GM21786 (cell line): ENCODE measurements at regions not wholly inside any gene's neighbourhood (a gene's known extent, or its start where the extent isn't known, plus 50 kb on each side); places are given as distances from the start of the nearest gene placed in this dataset.
"Not testable (repeated sequence)": the region's sequence is repeated elsewhere in the genome, so short reads cannot be mapped to it uniquely, and the experiment has no call there.

Experiments
- ATAC-seq: cut with Tn5 transposase; IDR thresholded peaks from one replicate; pipeline ENCODE4 v1.9.1; 2021; ENCODE audit not compliant: unreplicated experiment

DNA sequence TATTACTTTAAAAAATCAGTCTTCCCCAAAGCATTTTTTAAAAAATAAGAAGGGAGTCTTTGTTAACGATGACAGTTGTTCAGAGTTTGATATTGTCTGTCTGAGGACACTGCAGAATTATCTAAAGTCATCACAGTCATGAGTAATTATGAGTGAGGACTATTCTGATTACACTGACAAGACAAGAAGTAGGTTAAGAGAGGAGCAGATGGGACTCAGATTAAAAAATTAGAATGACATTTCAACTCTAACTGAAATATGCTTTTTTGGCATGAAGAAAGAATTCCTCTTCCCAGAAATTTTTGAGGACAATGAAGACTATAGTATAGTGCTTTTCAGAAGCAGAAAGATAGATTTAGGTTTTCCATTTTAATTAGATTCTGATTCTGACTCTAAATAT lies 456.5 kb downstream of the EPHA7 start:
- no peak for ATAC-seq

DNA sequence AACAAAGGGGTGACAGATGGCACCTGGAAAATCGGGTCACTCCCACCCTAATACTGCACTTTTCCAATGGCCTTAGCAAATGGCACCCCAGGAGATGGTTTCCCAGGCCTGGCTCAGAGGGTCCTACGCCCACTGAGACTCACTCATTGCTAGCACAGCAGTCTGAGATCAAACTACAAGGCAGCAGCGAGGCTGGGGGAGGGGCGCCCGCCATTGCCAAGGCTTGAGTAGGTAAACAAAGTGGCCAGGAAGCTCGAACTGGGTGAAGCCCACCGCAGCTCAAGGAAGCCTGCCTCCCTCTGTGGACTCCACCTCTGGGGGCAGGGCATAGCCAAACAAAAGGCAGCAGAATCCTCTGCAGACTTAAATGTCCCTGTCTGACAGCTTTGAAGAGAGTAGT lies 467.2 kb downstream of the EPHA7 start:
- ATAC-seq = not testable (repeated sequence)

DNA sequence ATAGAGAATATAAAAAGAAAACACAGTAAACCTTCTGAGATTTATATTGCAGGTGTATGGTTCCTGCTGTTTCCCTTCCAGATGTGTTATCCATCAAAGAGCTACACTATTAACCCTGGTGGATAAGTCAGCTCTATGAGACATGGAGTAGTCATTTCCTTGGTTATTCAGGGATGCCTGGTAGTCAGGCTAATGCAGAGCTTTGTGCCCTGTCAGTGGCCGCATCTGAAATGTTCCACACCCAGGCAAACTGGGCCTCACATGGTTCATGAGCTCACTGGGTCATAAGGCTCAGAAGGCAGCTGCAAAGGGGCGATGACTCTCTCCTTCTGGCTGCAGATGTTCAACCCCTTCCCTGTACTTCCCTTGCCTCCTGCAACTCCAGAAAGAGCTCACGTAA lies 473.6 kb downstream of the EPHA7 start:
- ATAC-seq = no peak

GRCh38 chr6:92944132-92944531 lies 475.2 kb downstream of the EPHA7 start:
- ATAC-seq = no peak

GRCh38 chr6:92942549-92942948 lies 476.8 kb downstream of the EPHA7 start:
- ATAC-seq = no peak

DNA sequence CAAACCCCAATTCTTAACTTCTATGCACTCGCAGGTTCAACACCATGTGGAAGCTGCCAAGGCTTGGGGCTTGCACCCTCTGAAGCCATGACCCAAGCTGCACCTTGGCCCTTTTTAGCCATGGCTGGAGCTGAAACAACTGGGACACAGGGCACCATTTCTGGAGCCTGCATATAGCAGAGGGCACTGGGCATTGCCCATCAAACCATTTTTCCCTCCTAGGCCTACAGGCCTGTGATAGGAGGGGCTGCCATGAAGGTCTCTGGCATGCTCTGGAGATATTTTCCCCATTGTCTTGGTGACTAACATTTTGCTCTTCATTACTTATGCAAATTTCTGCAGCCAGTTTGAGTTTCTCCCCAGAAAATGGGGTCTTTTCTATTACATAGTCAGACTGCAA lies 484.7 kb downstream of the EPHA7 start:
- ATAC-seq = no peak

DNA sequence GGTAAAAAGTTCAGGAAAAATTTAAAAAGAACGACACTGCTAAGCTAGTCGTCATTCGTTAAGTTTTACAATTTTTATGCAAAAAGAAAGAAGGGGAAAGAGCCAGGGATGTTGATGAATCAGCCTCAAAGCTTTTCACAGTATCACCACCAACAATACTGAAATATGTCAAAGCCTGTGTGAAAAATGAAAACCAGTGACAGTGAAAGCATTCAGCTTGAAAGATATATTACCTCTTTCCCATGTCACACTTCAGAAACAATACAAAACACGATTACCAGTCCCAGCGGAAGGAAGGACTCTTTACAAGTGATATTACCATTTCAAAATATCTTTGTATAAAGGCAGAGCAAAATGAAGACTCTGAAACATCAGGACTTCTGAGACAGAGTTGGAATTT lies 489.2 kb downstream of the EPHA7 start:
- no peak for ATAC-seq

- no peak for ATAC-seq
Observed at GRCh38 chr6:92922216-92922806, 497.0 kb downstream of the EPHA7 start.

DNA sequence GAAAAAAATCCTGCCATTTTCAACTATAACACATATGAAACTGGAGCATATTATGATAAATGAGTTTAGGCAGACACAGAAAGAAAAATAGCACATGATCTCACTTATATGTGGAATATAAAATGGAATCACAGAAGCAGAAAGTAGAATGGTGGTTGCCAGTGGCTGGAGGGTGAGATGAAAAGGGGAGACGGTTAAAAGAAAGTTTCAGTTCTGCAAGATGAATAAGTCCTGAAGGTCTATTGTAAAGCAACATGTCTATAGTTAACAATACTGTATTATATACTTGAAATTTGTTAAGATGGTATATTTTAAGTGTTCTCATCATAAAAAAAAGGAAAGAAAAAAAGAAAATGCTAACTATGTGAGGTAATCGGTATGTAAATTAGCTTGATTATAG lies 503.9 kb downstream of the EPHA7 start:
- ATAC-seq = no peak

- ATAC-seq = no peak
Observed at GRCh38 chr6:92911301-92911700, 508.1 kb downstream of the EPHA7 start.

GRCh38 chr6:92910646-92911045 lies 508.7 kb downstream of the EPHA7 start:
- ATAC-seq = no peak

GRCh38 chr6:92906385-92906784 lies 513.0 kb downstream of the EPHA7 start:
- no peak for ATAC-seq

DNA sequence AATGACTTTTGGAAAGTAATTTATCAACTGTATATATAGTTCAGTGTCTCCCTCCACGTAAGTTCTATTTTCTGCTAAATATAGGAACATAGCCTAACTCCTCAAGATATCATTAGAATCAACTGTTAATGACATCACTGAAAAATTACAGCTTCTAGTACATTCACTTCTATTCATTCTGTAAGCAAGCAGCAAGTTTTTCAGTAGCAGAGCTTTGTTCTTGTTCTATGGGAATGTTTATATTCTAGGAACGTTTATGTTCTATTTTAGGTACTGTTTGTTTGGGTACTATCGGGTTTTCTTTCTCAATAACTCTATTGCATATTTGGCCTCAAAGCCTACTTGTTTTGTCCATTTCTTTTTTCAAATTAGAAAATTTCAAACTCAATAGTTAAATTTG lies 525.6 kb downstream of the EPHA7 start:
- no peak for ATAC-seq

DNA sequence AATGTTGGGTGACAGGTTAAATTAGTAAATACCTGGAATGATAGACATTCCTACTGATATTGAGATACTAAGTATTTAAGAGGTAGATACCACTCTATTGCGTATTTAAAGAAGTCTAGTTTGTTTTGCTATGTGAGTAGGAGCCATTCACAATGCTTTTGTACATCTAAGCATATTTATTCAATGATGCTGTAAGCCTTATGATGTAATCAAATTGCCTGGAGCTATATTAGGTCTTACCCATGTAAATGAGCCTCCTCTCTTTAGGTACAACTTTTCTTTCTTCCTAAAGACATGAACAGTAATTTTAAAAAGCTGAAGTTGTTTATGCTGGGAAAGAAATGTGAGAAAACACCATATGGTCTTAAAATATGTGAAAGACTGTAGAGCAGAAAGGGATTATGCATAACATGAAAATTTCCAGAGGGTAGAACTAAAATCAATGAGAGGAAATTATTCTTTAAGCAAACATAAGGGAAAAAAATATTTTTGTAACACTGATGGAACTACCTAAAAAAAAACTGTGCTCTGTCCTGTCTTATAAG lies 526.7 kb downstream of the EPHA7 start:
- no peak for ATAC-seq

GRCh38 chr6:92888316-92888715 lies 531.0 kb downstream of the EPHA7 start:
- no peak for ATAC-seq

- no peak for ATAC-seq
Observed at GRCh38 chr6:92887871-92888270, 531.5 kb downstream of the EPHA7 start.

DNA sequence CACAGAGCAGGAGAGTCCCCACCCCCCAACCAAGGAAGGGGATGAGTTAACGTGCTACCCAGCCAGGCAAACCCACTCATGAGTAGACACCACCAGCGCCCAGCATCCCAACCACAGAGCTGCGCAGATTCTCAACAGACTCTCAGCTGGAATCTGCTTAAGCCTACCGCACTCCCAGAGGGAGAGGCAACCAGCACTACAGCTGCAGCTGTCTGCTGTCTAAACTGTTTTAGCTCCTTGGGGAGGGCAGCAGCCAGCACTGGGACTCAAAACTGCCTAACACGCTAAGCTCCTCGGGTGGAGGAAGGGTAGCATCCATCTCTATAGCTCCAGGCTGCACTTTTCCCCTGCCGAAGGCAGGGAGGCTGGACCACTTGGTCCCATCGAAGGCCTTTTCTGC lies 539.8 kb downstream of the EPHA7 start:
- ATAC-seq = no peak

GRCh38 chr6:92864966-92865555 lies 554.3 kb downstream of the EPHA7 start:
- no peak for ATAC-seq

DNA sequence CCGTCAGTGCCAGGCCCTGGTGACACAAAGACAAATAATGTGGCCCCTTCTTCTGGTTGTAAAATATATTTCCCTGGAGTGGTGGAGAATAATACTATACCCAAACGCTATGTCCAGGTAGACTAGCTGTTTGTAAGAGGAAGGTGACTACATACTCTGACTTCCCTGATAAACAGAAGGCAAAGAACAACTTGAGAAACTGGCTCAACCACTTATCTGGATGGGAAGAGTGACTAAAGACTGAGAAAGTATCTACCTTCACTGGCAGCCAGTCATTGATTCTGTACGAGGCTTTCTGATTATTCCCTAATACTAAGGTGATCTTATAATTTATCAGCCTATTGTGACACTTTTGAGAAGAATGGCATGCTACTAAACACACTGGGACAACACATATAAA lies 569.7 kb downstream of the EPHA7 start:
- ATAC-seq = no peak

- no peak for ATAC-seq
Observed at GRCh38 chr6:92848901-92849300, 570.5 kb downstream of the EPHA7 start.

- ATAC-seq = no peak
Observed at GRCh38 chr6:92848459-92848858, 570.9 kb downstream of the EPHA7 start.

DNA sequence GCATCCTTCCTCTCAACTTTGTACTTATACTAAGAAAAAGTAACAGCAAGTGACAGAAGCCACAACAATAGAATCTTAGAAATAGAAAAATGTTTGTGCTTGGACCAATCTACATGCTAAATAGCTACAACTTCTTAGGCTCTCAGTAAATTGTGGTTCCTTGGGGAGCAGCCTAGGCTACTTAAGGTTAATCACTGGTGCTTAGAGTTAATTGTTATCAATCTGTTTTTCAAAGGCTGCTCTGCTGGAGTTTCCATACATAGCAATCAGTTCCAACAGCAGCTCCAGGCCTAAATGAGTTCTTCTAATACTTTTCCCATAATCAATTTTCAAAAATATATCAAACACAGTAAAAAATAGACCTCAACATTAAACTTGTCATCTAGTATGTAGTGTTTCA lies 571.4 kb downstream of the EPHA7 start:
- ATAC-seq = no peak
